IPS-18a (cell line): ENCODE measurements at regions not wholly inside any gene's neighbourhood (a gene's known extent, or its start where the extent isn't known, plus 50 kb on each side); places are given as distances from the start of the nearest gene placed in this dataset.

Experiments
- H3K27ac ChIP-seq: one replicate; pipeline ENCODE4 v1.5.1; 2013; ENCODE audit warnings: low read length
- H3K27me3 ChIP-seq: one replicate; pipeline ENCODE4 v1.6.1; 2013; ENCODE audit warnings: mild to moderate bottlenecking, low read length; ENCODE audit not compliant: control insufficient read depth, insufficient read depth
- H3K36me3 ChIP-seq: one replicate; pipeline ENCODE4 v1.6.1; 2013; ENCODE audit warnings: low read depth, low read length; ENCODE audit not compliant: control insufficient read depth
- H3K4me1 ChIP-seq: one replicate; pipeline ENCODE4 v1.6.1; 2013; ENCODE audit warnings: low read depth, low read length; ENCODE audit not compliant: control insufficient read depth
- H3K4me3 ChIP-seq: one replicate; pipeline ENCODE4 v1.5.1; 2013; ENCODE audit warnings: low read length
- H3K9ac ChIP-seq: one replicate; pipeline ENCODE4 v1.6.1; 2013; ENCODE audit warnings: mild to moderate bottlenecking, low read length, moderate library complexity
- H3K9me3 ChIP-seq: one replicate; pipeline ENCODE4 v1.6.1; 2013; ENCODE audit warnings: low read depth, low read length; ENCODE audit not compliant: control insufficient read depth

DNA sequence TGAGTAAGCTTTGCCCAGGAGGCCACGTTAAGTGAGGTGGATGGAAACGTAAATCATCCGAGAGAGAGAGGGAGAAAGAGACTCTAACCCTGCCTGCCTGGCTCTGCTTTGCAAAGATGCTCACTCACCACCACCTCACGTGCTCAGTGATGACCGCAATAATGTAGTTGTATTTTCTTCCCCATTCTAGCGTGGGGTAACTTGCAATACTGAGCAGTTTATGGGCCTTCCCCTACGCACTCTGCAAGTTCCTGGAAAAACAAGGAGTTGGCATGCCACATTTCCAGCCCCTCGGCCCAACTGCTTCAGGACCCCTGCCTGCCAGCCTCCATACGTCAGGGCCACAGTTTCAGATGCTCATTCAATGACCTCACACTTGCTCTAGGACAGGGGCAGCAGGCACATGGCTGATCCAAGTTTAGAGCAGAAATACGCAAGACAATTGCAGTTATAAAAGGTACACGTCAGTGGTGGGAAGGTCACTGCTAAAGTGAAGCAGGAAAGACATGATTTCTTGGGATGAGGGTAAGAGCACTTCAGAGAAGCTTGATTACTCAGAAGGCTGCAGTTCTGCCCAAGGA is 112.5 kb upstream of the RAB4A start:
- H3K9ac ChIP-seq, result no peak overlapping the region
- H3K27me3 ChIP-seq, result no peaks in the 10 kb centered on the region
- no peaks in the 10 kb centered on the region for H3K36me3 ChIP-seq

GRCh38 chr1:229158927-229159326 is 112.0 kb upstream of the RAB4A start:
- Histone ChIP-seq H3K9me3 (no peaks in the 10 kb centered on the region), H3K27me3 (no peaks in the 10 kb centered on the region), H3K36me3 (no peaks in the 10 kb centered on the region), H3K4me3 (no peak overlapping the region), H3K4me1 (no peaks in the 10 kb centered on the region), H3K27ac (no peak overlapping the region), H3K9ac (no peak overlapping the region)

More for the DNA sequence above, 112.5 kb upstream of the RAB4A start:
- H3K4me3 ChIP-seq, result no peak overlapping the region
- no peaks in the 10 kb centered on the region for H3K4me1 ChIP-seq
- H3K9me3 ChIP-seq, result no peaks in the 10 kb centered on the region
- no peak overlapping the region for H3K27ac ChIP-seq

DNA sequence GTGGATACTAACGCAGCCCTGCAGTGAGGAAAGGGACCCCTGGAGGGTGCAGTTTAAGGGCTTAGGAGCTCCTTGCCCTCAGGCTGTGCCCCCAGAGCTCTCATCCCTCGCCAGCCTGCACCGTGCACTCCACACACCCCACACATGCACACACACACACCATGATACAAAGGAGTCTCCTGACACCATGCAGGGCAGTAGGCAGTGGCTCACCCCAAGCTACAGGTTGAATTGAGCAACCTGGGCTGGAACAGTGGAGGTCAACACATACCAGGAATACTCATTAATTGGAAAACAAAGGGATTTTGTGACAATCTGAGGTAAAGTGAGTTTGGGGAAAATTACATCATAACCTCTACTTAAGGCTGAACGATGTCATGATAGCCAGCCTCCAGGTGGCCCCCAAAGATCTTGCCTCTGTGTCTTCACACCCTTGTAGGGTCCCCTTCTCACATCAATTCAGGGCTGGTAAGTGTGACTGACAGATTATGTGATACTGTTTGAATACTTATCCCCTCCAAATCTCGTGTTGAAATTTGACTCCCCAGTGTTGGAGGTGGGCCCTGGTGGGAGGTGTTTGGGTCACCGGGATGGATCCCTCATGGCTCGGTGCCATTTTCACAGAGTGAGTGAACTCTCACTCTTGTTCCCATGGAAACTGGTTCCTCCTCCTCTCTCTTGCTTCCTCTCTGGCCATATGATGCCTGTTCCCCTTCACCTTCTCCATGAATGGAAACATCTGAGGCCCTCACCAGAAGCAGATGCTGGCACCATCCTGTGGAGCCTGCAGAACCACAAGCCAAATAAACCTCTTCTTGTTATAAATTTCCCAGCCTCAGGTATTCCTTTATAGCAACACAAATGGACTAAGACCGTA is 111.0 kb upstream of the RAB4A start:
- Histone ChIP-seq H3K27ac (no peak overlapping the region), H3K4me1 (no peaks in the 10 kb centered on the region), H3K36me3 (no peaks in the 10 kb centered on the region), H3K27me3 (no peaks in the 10 kb centered on the region), H3K9ac (no peak overlapping the region), H3K9me3 (no peaks in the 10 kb centered on the region), H3K4me3 (no peak overlapping the region)

DNA sequence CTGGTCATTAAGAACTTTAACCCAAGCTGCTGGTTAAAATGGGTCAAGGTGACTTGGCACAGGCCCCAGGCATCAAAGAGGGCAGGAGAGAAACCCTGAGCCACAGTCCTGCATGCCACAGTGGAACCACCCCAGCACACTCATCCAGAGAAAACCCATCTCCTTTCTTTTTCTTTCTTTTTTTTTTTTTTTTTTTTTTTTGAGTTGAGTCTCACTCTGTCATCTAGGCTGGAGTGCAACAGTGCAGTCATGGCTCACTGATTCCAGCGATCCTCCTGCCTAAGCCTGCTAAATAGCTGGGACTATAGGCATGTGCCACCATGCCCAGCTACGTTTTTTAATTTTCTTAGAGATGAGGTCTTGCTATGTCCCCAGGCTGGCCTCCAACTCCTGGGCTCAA is 109.2 kb upstream of the RAB4A start:
- Histone ChIP-seq H3K4me3 (no peak overlapping the region), H3K27me3 (no peaks in the 10 kb centered on the region), H3K27ac (no peak overlapping the region), H3K4me1 (no peaks in the 10 kb centered on the region), H3K36me3 (no peaks in the 10 kb centered on the region), H3K9me3 (no peaks in the 10 kb centered on the region), H3K9ac (no peak overlapping the region)

GRCh38 chr1:229162825-229163515 is 107.9 kb upstream of the RAB4A start:
- H3K27me3 ChIP-seq, result no peaks in the 10 kb centered on the region
- no peaks in the 10 kb centered on the region for H3K36me3 ChIP-seq
- no peak overlapping the region for H3K27ac ChIP-seq
- no peak overlapping the region for H3K4me3 ChIP-seq
- no peaks in the 10 kb centered on the region for H3K9me3 ChIP-seq
- no peaks in the 10 kb centered on the region for H3K4me1 ChIP-seq
- H3K9ac ChIP-seq, result no peak overlapping the region

DNA sequence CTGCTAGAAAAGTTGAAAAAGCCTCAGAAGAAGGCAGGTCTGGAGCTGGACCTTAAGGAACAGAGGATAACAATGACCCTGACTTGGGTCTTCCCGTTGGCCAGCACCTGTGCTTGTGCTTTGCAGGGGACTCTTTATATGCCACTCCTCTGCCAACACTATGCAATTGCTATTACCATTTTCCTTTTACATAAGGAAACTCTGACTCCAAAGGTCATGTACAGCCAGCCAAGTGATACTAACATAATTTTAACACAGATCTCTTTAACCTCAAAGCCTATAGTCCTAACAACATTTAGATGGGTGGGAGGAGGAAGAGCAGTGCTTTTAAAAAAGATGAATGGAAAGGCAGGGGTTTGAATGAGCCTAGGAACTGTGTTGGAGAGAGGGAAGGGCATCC is 106.6 kb upstream of the RAB4A start:
- Histone ChIP-seq H3K9ac (no peak overlapping the region), H3K4me1 (no peaks in the 10 kb centered on the region), H3K36me3 (no peaks in the 10 kb centered on the region), H3K4me3 (no peak overlapping the region), H3K9me3 (no peaks in the 10 kb centered on the region), H3K27me3 (no peaks in the 10 kb centered on the region), H3K27ac (no peak overlapping the region)

DNA sequence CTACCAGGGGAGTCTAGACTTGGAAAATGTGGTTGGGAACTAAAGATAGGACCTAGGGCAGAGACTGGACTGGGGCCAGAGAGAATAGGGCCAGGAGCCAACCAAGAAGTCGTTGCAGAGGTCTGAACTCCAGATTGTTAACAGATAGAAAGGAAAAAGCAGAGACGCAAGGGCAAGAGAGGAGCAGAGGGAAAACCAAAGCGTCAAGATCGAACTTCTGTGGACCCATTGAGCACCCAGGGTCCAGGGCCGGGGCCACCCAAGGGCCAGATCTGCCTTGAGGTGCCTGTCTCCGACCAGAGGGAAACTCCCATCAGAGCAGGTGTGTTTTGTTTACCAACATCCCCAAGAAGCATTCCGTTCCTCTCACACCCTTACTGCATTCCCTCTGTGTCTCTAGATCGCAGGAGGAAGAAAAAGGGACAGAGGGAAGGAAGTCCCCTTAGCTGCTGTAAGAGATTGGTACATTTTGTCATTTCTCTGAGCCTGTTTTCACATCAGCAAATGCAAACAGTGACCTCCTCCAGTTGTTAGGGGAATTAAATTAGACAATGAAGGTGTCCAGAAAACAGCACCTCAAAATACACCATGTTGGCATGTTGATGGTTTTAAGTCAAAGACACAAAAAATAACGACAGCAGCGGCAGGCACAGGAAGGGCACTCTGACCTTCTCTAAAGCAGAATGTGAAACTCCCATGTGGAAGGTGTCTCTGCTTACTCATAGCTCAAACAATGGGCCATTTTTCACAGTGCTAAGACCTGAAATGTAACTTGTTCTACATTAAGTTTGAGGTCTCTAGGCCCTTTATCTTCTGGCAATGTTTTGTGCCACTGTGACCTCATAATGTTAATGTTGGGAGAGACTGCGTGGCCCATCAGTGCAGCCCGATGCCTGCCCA is 105.8 kb upstream of the RAB4A start:
- no peaks in the 10 kb centered on the region for H3K27me3 ChIP-seq
- H3K9ac ChIP-seq, result no peak overlapping the region
- no peak overlapping the region for H3K27ac ChIP-seq
- H3K9me3 ChIP-seq, result no peaks in the 10 kb centered on the region
- no peaks in the 10 kb centered on the region for H3K36me3 ChIP-seq
- no peaks in the 10 kb centered on the region for H3K4me1 ChIP-seq
- no peak overlapping the region for H3K4me3 ChIP-seq

DNA sequence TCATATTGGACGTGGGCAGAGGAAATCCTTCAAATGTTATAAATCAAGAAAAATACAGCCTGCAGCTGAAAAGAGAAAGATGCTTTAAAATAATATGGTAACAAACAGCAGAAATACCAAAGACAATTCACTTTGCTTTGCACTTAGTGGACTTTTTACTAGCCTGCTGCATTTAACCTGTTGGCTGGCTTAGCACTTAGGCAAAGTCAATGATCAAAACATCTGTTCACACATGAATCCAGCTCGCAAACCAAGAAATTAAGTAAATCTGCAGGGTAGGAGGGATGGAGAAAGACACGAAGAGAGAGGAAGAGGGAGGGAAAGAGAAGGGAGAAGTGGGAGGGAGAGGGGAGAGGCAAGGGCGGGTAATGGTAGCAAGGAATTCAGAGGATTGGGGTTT is 103.6 kb upstream of the RAB4A start:
- Histone ChIP-seq H3K9me3 (no peaks in the 10 kb centered on the region), H3K4me3 (no peak overlapping the region), H3K4me1 (no peaks in the 10 kb centered on the region), H3K9ac (no peak overlapping the region), H3K36me3 (no peaks in the 10 kb centered on the region), H3K27ac (no peak overlapping the region), H3K27me3 (no peaks in the 10 kb centered on the region)

- no peaks in the 10 kb centered on the region for H3K27me3 ChIP-seq
- no peak overlapping the region for H3K27ac ChIP-seq
- H3K4me3 ChIP-seq, result no peak overlapping the region
- no peaks in the 10 kb centered on the region for H3K9me3 ChIP-seq
- no peaks in the 10 kb centered on the region for H3K36me3 ChIP-seq
- no peaks in the 10 kb centered on the region for H3K4me1 ChIP-seq
- H3K9ac ChIP-seq, result no peak overlapping the region
Measured at GRCh38 chr1:229169399-229169798, 101.5 kb upstream of the RAB4A start.

DNA sequence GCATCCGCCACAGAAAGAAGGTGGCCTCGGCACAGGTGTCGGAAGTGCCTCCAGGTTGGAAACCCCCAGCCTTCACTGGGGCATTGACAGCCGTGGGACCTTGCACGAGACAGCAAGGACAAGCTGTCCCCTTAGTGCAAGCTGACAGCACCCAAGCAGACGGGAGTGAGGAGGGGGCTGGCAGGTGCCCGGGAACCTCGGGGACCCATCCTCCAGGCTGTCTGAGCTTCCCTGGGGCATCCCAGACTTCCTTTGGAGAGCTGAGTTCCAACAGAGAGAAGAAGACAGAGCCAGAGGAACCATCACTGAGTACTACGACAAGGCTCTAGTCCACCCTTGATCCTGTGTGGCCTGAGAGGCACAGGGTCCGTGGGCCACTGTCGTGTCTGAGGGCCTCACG is 100.6 kb upstream of the RAB4A start:
- no peaks in the 10 kb centered on the region for H3K27me3 ChIP-seq
- no peaks in the 10 kb centered on the region for H3K4me1 ChIP-seq
- no peak overlapping the region for H3K27ac ChIP-seq
- no peaks in the 10 kb centered on the region for H3K9me3 ChIP-seq
- H3K36me3 ChIP-seq, result no peaks in the 10 kb centered on the region
- H3K4me3 ChIP-seq, result no peak overlapping the region
- no peak overlapping the region for H3K9ac ChIP-seq
